Activated CD4-positive, alpha-beta T cell treated with anti-CD3 and anti-CD28 coated beads for 36 hours (primary cell): ENCODE measurements at regions not wholly inside any gene's neighbourhood (a gene's known extent, or its start where the extent isn't known, plus 50 kb on each side); places are given as distances from the start of the nearest gene placed in this dataset.
"Not testable (repeated sequence)": the region's sequence is repeated elsewhere in the genome, so short reads cannot be mapped to it uniquely, and the experiment has no call there.

Source experiments
- ATAC-seq: fragments of 200-7000 bp; cut with Tn5 transposase; one replicate; pipeline ENCODE4 v1.10.0; 2021; ENCODE audit warnings: mild to moderate bottlenecking, moderate library complexity
- CTCF ChIA-PET: fragments of 350-600 bp; sonication (Branson Sonifier 250); formaldehyde crosslinking; loops from one replicate; lab custom pipeline; 2021; ENCODE audit warnings: antibody characterized with exemption; lab: Charles Lee
- POLR2A ChIA-PET: fragments of 350-600 bp; sonication (Branson Sonifier 250); formaldehyde crosslinking; loops from one replicate; lab custom pipeline; 2021; ENCODE audit warnings: antibody characterized with exemption, inconsistent platforms; lab: Charles Lee
- DNase-seq: peaks from one replicate; pipeline ENCODE4 v3.0.0-alpha.2; 2020
- H3K27ac Mint-ChIP-seq: one replicate; pipeline ENCODE4 v1.8.0; 2021; ENCODE audit warnings: mixed read lengths
- H3K27me3 Mint-ChIP-seq: one replicate; pipeline ENCODE4 v1.8.0; 2021; ENCODE audit warnings: mixed read lengths
- H3K36me3 Mint-ChIP-seq: one replicate; pipeline ENCODE4 v1.8.0; 2021; ENCODE audit warnings: low read depth, mixed read lengths
- H3K4me1 Mint-ChIP-seq: one replicate; pipeline ENCODE4 v1.8.0; 2021; ENCODE audit warnings: mixed read lengths
- H3K4me3 Mint-ChIP-seq: one replicate; pipeline ENCODE4 v1.8.0; 2021; ENCODE audit warnings: mild to moderate bottlenecking, moderate library complexity, mixed read lengths
- H3K9me3 Mint-ChIP-seq: one replicate; pipeline ENCODE4 v1.8.0; 2021; ENCODE audit warnings: low read depth, mixed read lengths
- intact Hi-C, 2 experiments: fragments of 100-400 bp; cut with DNase I in 1 of 2; cut with micrococcal nuclease in 1 of 2; formaldehyde crosslinking; loops; one replicate each; pipeline versions ENCODE4 v1.14.2 to v1.15.1; 2022 to 2024; cut with DNase I, micrococcal nuclease

DNA sequence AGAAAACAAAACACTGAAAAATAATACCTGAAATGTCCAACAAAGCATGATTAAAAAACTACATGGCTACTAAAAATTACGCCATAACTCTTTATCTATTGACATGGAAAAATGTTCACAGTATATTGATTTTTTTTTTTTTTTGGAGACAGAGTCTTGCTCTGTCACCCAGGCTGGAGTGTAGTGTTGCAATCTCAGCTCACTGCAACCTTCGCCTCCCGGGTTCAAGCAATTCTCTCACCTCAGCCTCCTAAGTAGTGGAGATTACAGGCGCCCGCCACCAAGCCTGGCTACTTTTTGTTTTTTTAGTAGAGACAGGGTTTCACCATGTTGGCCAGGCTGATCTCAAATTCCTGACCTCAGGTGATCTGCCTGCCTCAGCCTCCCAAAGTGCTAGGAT lies 96.8 kb downstream of the TRIM69 start:
- intact Hi-C loops, H3K9me3 Mint-ChIP-seq, H3K27ac Mint-ChIP-seq, DNase-seq, POLR2A ChIA-PET, H3K4me3 Mint-ChIP-seq, ATAC-seq, H3K36me3 Mint-ChIP-seq, H3K27me3 Mint-ChIP-seq: not testable (repeated sequence)
- H3K4me1 Mint-ChIP-seq = peaks cover 13% of the 10 kb centered on the region
- CTCF ChIA-PET = interaction anchor here (0.7 kb wide), 1 partner anchor 94 kb away, joined by 3 read pairs; no protein-coding TSS in a partner anchor

DNA sequence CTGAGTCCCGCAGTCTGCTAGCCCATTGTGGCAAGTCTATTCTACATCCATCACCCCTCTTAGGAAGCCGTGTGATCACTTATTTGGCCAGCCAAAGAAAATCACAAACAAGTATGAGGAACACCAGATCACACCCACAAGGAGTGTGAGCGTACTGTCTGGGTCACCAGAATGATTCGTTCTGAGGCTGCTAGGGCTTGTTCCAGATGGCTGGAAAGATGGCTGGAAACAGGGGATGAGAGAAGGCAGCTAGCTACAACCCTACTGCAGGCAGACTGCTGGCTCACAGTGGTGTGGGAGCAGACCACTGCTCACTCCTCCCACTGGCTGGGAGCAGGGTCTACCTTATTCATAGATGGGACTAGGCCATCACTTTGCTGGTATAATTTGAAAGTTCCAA lies 97.4 kb downstream of the TRIM69 start:
- H3K27me3 Mint-ChIP-seq, POLR2A ChIA-PET, H3K27ac Mint-ChIP-seq, intact Hi-C loops, H3K4me3 Mint-ChIP-seq, H3K36me3 Mint-ChIP-seq, DNase-seq, ATAC-seq, H3K9me3 Mint-ChIP-seq, CTCF ChIA-PET: not testable (repeated sequence)
- H3K4me1 Mint-ChIP-seq = peaks cover 13% of the 10 kb centered on the region

DNA sequence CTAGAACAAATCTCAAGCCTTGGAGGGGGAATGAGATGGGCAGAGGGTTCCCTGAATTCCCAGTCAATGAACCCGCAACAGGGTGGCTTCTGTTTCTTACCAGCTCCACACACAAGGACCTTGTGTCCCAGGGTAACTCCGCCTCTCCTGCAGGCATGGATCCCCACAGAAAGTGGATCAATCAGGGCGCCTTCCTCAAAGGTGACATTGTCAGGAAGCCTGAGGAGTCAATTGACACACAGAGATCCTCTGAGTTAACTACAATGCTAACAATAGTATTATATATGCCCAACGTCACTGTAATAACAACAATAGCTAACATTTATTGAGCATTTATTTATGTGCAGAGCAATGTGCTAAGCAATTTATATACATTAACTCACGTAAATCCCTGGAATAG lies 98.8 kb downstream of the TRIM69 start:
- H3K36me3 Mint-ChIP-seq, DNase-seq, POLR2A ChIA-PET, H3K27ac Mint-ChIP-seq, H3K9me3 Mint-ChIP-seq, H3K27me3 Mint-ChIP-seq, intact Hi-C loops, ATAC-seq, H3K4me3 Mint-ChIP-seq: not testable (repeated sequence)
- CTCF ChIA-PET = interaction anchor here (1.0 kb wide), 1 partner anchor 17 kb away, joined by 4 read pairs; no protein-coding TSS in a partner anchor
- H3K4me1 Mint-ChIP-seq = peaks cover 13% of the 10 kb centered on the region

DNA sequence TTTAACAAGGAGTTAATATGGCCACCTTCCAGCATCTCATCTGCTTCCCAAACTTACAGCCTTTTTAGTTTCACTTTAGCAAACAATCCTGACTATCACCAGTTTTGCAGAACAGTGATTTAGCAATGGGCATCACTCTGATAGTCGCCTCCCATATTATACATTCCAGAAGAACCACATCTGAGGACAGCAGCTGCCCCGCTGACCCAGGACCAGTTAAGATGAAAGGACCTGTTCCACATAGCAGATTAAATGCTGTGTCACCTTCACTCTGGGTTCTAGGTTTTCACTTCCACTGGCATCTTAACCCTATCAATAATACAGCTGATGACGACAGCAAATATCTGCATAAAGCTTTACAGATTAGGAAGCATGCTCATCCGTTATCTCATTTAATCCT lies 99.8 kb downstream of the TRIM69 start:
- intact Hi-C loops = no loop called here
- ChIA-PET CTCF (interaction anchor here (1.0 kb wide), 1 partner anchor 16 kb away, joined by 4 read pairs; no protein-coding TSS in a partner anchor), POLR2A (no interaction called here)
- no peak overlapping the region for H3K27ac Mint-ChIP-seq
- no peaks in the 10 kb centered on the region for H3K27me3 Mint-ChIP-seq
- H3K4me1 Mint-ChIP-seq = peaks cover 7% of the 10 kb centered on the region
- H3K36me3 Mint-ChIP-seq = no peaks in the 10 kb centered on the region
- DNase-seq = no peak
- no peak for ATAC-seq
- H3K4me3 Mint-ChIP-seq = no peak overlapping the region
- no peaks in the 10 kb centered on the region for H3K9me3 Mint-ChIP-seq

DNA sequence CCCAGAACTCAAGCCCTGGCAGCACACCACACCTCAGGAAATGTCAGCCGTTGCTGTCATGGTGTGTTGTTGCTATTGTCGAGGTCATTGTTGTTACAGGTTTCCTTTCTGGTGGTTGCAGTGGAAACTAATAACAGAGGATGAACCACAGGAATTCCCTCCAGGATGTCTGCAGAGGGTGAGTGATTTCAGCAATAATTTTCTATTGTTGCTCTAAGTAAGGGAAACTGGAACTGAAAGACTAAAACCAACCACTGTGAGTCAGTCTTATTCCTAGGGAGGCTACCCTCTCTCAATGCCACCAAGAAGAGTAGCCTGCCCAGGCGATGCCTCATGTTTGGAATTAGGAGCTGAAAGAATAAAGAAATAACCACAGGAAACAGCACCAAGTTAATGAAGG lies 102.6 kb downstream of the TRIM69 start:
- H3K4me1 Mint-ChIP-seq, H3K36me3 Mint-ChIP-seq, CTCF ChIA-PET, H3K4me3 Mint-ChIP-seq, intact Hi-C loops, H3K27me3 Mint-ChIP-seq, H3K9me3 Mint-ChIP-seq, DNase-seq, H3K27ac Mint-ChIP-seq: not testable (repeated sequence)
- POLR2A ChIA-PET = interaction anchor here (0.6 kb wide), 1 partner anchor 52 kb away, joined by 3 read pairs; no protein-coding TSS in a partner anchor
- ATAC-seq = peak; percentile 74

DNA sequence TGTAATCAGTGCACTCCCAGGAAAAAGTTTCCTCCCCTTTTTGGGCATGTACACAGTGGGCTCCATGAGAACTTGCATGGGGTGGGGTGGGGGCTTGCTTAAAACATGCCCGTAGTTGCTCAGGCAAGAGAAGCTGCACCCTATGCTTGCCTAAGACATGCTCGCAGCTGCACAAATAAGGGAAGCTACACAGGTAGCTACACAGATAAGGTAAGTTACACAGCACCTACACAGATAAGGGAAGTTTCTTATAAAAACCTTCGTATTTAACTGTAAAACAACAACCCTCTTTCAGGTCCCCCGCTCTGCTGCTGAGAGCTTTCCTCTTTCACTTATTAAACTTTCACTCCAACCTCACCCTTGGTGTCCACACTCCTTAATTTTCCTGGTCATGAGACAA lies 105.4 kb downstream of the TRIM69 start:
- H3K36me3 Mint-ChIP-seq, H3K4me1 Mint-ChIP-seq, H3K9me3 Mint-ChIP-seq, H3K27ac Mint-ChIP-seq, intact Hi-C loops, H3K4me3 Mint-ChIP-seq, DNase-seq, H3K27me3 Mint-ChIP-seq, ATAC-seq, POLR2A ChIA-PET, CTCF ChIA-PET: not testable (repeated sequence)

DNA sequence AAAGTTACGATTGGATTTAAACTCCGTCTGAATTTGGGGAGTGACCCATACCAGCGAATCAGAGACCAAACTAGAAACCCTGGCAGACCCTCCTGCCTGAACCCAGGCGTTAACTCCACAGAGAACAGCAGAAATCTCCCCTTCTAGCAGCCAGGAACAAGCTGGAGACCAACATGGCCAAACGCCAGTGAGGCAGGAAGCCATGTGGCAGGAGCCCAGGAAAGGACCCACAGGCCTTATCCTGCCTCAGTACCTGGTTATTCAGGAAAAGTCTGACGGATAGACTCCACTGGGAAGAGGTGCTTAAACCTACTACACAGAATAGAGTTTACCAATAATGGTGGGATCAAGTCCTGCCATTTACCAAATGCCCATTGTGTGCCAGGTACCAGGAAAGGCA lies 106.6 kb downstream of the TRIM69 start:
- H3K27ac Mint-ChIP-seq, H3K4me1 Mint-ChIP-seq, H3K36me3 Mint-ChIP-seq, H3K9me3 Mint-ChIP-seq, POLR2A ChIA-PET, intact Hi-C loops, H3K27me3 Mint-ChIP-seq, H3K4me3 Mint-ChIP-seq, ATAC-seq, CTCF ChIA-PET, DNase-seq: not testable (repeated sequence)

DNA sequence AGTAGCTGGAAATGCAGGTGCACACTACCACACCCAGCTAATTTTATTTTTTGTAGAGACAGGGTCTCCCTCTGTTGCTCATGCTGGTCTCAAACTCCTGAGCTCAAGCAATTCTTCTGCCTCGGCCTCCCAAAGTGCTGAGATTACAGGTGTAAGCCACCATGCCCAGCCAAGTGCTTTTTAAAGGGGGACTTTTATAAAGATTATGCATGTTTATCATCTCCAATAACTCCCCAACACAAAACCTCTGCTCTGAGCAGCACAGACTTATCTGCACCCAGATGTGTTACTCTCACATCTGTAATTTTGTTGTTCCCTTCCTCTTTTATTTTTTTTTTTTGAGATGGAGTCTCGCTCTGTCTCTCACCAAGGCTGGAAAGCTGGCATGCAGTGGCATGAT lies 108.6 kb downstream of the TRIM69 start:
- H3K27ac Mint-ChIP-seq, DNase-seq, POLR2A ChIA-PET, H3K27me3 Mint-ChIP-seq, H3K4me3 Mint-ChIP-seq, intact Hi-C loops, H3K9me3 Mint-ChIP-seq, CTCF ChIA-PET, H3K36me3 Mint-ChIP-seq, H3K4me1 Mint-ChIP-seq, ATAC-seq: not testable (repeated sequence)

DNA sequence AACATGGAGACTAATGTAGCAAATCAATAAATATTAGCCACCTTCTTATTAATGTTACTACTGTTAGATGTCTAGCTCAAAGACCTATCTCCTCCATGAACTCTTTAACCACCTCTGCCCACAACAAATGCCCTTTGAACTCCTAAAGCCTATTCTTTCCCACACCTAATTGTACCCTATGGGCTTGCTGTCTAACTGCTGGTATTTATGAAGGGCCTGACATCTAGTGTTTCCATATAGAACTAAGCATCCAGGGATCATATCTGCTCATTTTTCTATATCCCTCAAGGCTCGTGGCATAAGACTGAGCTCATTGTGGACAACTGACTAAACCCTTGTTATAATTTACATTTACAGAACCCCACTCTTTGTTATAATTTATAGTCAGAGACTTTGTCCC lies 109.8 kb downstream of the TRIM69 start:
- H3K36me3 Mint-ChIP-seq, CTCF ChIA-PET, intact Hi-C loops, H3K4me3 Mint-ChIP-seq, H3K9me3 Mint-ChIP-seq, H3K27me3 Mint-ChIP-seq, ATAC-seq, H3K4me1 Mint-ChIP-seq, DNase-seq, H3K27ac Mint-ChIP-seq, POLR2A ChIA-PET: not testable (repeated sequence)

DNA sequence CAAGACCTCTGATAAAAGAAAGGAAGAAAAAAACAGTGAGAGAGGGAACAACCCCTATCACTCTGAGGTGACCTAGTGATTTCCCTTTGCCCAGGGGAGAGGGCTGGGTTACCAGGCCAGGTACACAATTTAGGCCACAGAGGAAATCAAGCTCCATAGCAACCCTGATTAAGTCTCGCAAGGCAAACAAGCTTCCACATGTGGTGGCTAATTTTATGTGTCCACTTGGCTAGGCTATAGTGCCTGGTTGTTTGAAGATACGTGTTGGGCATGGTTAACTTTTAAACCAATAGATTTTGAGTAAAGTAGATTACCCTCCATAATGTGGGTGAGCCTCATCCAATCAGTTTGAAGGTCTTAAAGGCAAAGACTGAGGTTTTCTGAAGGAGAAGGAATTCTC lies 108.9 kb upstream of the TERB2 start:
- H3K27ac Mint-ChIP-seq, POLR2A ChIA-PET, intact Hi-C loops, ATAC-seq, CTCF ChIA-PET, H3K36me3 Mint-ChIP-seq, H3K27me3 Mint-ChIP-seq, H3K9me3 Mint-ChIP-seq, H3K4me3 Mint-ChIP-seq, H3K4me1 Mint-ChIP-seq, DNase-seq: not testable (repeated sequence)

DNA sequence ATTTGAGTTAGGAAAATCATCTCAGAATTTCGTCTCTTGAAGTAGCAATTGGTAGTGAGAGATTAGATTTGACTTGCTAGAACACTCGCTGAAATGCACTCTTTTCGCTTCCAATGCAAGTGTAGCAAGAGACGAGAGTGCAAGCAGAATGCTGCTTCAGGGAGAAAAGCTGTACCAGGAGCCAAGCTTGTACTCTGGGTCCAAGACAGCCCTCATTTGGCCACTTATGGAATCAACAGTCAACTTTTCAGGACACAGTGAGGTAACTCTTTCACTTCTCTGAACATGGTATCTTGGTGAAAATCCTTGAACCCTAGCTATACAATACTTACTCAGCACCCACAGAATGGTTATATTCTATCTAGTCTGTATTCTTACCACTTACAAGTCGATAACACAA lies 107.6 kb upstream of the TERB2 start:
- H3K27ac Mint-ChIP-seq, CTCF ChIA-PET, H3K36me3 Mint-ChIP-seq, intact Hi-C loops, H3K4me3 Mint-ChIP-seq, H3K9me3 Mint-ChIP-seq, ATAC-seq, H3K27me3 Mint-ChIP-seq, H3K4me1 Mint-ChIP-seq, DNase-seq, POLR2A ChIA-PET: not testable (repeated sequence)

DNA sequence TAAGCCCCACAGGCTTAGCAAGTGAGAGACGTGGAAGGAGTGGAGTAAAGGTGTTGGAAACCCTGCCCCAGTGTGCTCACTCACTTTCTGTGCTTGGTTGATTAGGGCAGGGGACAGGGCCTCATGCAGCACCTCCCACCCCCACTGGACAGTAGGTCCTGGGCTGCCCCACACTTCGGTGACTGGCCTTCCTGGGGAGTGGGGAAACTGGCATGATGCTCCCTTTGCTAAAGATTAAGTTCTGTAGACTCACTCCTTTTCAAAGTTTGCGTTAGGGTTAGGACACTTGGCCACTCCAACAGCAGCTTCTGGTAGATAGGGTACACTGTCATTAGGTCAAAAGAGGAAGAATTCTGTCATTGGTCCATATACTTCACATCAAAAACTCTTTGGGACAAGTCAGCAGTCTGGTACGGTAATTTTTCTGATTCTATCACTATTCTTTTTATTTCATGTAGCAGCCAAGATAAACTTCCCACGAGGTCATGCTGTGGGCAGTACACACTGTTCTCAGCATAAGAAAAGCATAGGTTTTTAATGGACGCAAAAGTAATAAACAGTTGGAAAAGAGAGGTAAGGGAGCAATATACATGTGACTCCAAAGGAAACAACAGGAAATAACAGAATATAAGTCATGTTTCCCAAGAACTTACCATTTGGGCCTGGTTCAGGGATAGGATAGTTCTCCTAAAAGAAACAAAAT lies 106.6 kb upstream of the TERB2 start:
- CTCF ChIA-PET, H3K4me1 Mint-ChIP-seq, POLR2A ChIA-PET, H3K36me3 Mint-ChIP-seq, ATAC-seq, H3K27me3 Mint-ChIP-seq, H3K27ac Mint-ChIP-seq, DNase-seq, H3K4me3 Mint-ChIP-seq, H3K9me3 Mint-ChIP-seq: not testable (repeated sequence)
- intact Hi-C loops = loop anchor here (5.0 kb wide), 2 partner anchors 72 to 258 kb away; no protein-coding TSS in a partner anchor
